Endodermal cell (in vitro differentiated cells): ENCODE measurements at regions not wholly inside any gene's neighbourhood (a gene's known extent, or its start where the extent isn't known, plus 50 kb on each side); places are given as distances from the start of the nearest gene placed in this dataset.
A peak's percentile ranks its signal among the peaks of the same experiment; 100 is the strongest.

Experiments
- DNase-seq: peaks from one replicate; pipeline ENCODE4 v3.0.0-alpha.2; 2017
- H3K27ac ChIP-seq: 2 replicates; pipeline ENCODE4 v1.5.1; 2013; ENCODE audit warnings: mild to moderate bottlenecking, low read depth, low read length, moderate library complexity
- H3K27me3 ChIP-seq: 2 replicates; pipeline ENCODE4 v1.6.1; 2013; ENCODE audit warnings: mild to moderate bottlenecking, low read length, moderate library complexity; ENCODE audit not compliant: insufficient read depth, control insufficient read depth, poor library complexity, severe bottlenecking
- H3K36me3 ChIP-seq: 2 replicates; pipeline ENCODE4 v1.7.0; 2013; ENCODE audit warnings: mild to moderate bottlenecking, low read length, moderate library complexity; ENCODE audit not compliant: control insufficient read depth, insufficient read depth
- H3K4me1 ChIP-seq: one replicate; pipeline ENCODE4 v1.7.0; 2013; ENCODE audit warnings: low read length; ENCODE audit not compliant: control insufficient read depth, insufficient read depth
- H3K4me3 ChIP-seq: 2 replicates; pipeline ENCODE4 v1.5.1; 2013; ENCODE audit warnings: mild to moderate bottlenecking, low read length, moderate library complexity
- H3K9ac ChIP-seq: 2 replicates; pipeline ENCODE4 v1.6.1; 2013; ENCODE audit warnings: mild to moderate bottlenecking, low read length, moderate library complexity; ENCODE audit not compliant: poor library complexity, severe bottlenecking; ENCODE audit errors: extremely low read depth
- H3K9me3 ChIP-seq: 2 replicates; pipeline ENCODE4 v1.6.1; 2013; ENCODE audit warnings: mild to moderate bottlenecking, low read length, moderate library complexity; ENCODE audit not compliant: control insufficient read depth
- H3K27ac Mint-ChIP-seq: 2 replicates; pipeline ENCODE4 v1.8.0; 2020; ENCODE audit warnings: mixed read lengths
- H3K27me3 Mint-ChIP-seq: 2 replicates; pipeline ENCODE4 v1.8.0; 2021; ENCODE audit warnings: mild to moderate bottlenecking, mixed read lengths; ENCODE audit not compliant: insufficient read depth
- H3K36me3 Mint-ChIP-seq: 2 replicates; pipeline ENCODE4 v1.8.0; 2020; ENCODE audit warnings: low read depth, mixed read lengths
- H3K4me1 Mint-ChIP-seq: 2 replicates; pipeline ENCODE4 v1.8.0; 2020; ENCODE audit warnings: mixed read lengths
- H3K4me3 Mint-ChIP-seq: 2 replicates; pipeline ENCODE4 v1.8.0; 2020; ENCODE audit warnings: mild to moderate bottlenecking, moderate library complexity, mixed read lengths
- H3K9me3 Mint-ChIP-seq: 2 replicates; pipeline ENCODE4 v1.8.0; 2020; ENCODE audit warnings: mild to moderate bottlenecking, mixed read lengths
- WGBS, 2 experiments: methylation state at CpG; one replicate each; pipeline versions ENCODE4 v1.1.5 to v1.1.7; 2013; ENCODE audit warnings: missing lambda C conversion rate in 2 of 2, mixed read lengths in 1 of 2; ENCODE audit not compliant: insufficient coverage in 1 of 2, insufficient read length in 1 of 2; 5-methylcytosine and 5-hydroxymethylcytosine counted together
- TF ChIP-seq, protein P1 (sequence below): fragments of 200-600 bp; sonication (generic); conservative IDR thresholded peaks from 2 replicates; pipeline ENCODE4 v1.5.0; 2021; ENCODE audit warnings: antibody characterized with exemption, mild to moderate bottlenecking

DNA sequence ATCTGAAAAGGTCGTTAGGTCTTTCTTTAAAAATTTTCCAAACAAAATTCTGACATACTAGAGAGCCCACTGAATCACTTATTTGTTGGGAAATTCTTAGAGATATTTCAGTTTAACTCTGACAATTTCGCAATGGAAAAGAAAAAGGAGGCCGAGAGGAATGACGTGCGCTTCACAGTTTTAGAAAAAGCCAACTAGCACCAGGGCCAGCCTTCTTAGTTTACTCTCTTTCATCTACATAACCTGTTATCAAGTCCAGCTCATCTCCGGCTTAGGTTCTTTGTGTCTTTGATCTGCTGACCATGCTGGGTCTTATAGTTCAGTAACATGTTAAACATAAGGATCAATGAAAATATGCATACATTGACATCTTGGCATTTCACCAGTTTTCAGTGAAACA lies 201.7 kb upstream of the TAS2R1 start:
- H3K9ac ChIP-seq: peak overlapping the region; percentile 42
- H3K27me3 ChIP-seq: no peaks in the 10 kb centered on the region
- peaks cover 30% of the 10 kb centered on the region for H3K4me1 ChIP-seq
- peak overlapping the region; percentile 12 for H3K4me3 ChIP-seq
- Mint-ChIP-seq H3K9me3 (peaks cover 15% of the 10 kb centered on the region), H3K4me3 (no peak overlapping the region), H3K27me3 (no peaks in the 10 kb centered on the region), H3K4me1 (peaks cover 60% of the 10 kb centered on the region), H3K36me3 (peaks cover 4% of the 10 kb centered on the region), H3K27ac (peak overlapping the region; percentile 86)
- TF ChIP-seq, protein P1, sequence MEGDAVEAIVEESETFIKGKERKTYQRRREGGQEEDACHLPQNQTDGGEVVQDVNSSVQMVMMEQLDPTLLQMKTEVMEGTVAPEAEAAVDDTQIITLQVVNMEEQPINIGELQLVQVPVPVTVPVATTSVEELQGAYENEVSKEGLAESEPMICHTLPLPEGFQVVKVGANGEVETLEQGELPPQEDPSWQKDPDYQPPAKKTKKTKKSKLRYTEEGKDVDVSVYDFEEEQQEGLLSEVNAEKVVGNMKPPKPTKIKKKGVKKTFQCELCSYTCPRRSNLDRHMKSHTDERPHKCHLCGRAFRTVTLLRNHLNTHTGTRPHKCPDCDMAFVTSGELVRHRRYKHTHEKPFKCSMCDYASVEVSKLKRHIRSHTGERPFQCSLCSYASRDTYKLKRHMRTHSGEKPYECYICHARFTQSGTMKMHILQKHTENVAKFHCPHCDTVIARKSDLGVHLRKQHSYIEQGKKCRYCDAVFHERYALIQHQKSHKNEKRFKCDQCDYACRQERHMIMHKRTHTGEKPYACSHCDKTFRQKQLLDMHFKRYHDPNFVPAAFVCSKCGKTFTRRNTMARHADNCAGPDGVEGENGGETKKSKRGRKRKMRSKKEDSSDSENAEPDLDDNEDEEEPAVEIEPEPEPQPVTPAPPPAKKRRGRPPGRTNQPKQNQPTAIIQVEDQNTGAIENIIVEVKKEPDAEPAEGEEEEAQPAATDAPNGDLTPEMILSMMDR: no peak
- peaks cover 8% of the 10 kb centered on the region for H3K36me3 ChIP-seq
- no peak for DNase-seq
- H3K27ac ChIP-seq: no peak overlapping the region
- H3K9me3 ChIP-seq: peaks cover 16% of the 10 kb centered on the region
- 81 to 92% methylated on average over 2 to 6 of the region's 6 CpGs for WGBS, 2 experiments

DNA sequence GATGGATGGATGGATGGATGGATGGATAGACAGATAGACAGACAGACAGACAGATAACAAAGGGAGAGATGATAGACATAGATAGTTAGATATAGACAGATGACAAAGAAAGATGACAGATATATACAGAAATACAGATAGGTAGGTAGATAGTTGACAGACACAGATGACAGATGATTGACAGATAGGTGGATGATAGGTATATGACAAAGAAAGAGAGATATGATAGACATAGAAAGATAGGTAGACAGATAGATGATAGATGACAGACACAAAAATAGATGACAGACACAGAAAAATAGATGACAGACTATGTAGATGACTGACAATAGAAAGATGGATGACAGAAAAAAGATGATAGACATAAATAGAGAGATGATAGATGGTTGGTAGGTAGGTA lies 200.0 kb upstream of the TAS2R1 start:
- Mint-ChIP-seq H3K27me3 (no peaks in the 10 kb centered on the region), H3K4me1 (peaks cover 57% of the 10 kb centered on the region), H3K27ac (peak overlapping the region; percentile 90), H3K36me3 (no peaks in the 10 kb centered on the region), H3K9me3 (peaks cover 3% of the 10 kb centered on the region), H3K4me3 (no peak overlapping the region)
- Histone ChIP-seq H3K4me1 (peaks cover 30% of the 10 kb centered on the region), H3K9ac (no peak overlapping the region), H3K27ac (no peak overlapping the region), H3K4me3 (no peak overlapping the region), H3K27me3 (no peaks in the 10 kb centered on the region), H3K36me3 (no peaks in the 10 kb centered on the region), H3K9me3 (peaks cover 4% of the 10 kb centered on the region)
- TF ChIP-seq, protein P1: no peak
- DNase-seq: no peak

DNA sequence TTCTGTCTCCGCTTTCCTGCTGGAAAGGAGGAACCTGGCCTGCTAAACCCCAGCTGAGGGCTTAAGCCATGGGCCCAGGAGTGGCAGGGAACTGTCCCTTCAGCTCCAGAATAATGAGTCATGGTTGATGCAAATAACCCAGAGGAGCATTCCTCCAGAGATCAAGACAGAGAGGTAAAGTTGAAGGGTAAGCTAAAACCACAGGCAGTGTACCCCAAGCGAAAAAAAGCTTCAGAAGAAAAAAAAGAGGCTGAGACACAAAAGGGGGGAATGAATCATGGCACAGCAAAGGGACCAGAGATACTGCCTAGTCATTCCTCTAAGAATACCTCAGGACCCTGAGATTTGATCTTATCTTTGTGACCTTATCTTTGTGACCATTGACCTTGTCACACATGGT lies 199.5 kb upstream of the TAS2R1 start:
- no peaks in the 10 kb centered on the region for H3K27me3 Mint-ChIP-seq
- H3K4me1 Mint-ChIP-seq: peaks cover 52% of the 10 kb centered on the region
- DNase-seq: peak; percentile 77
- H3K4me3 ChIP-seq: no peak overlapping the region
- no peak overlapping the region for H3K27ac ChIP-seq
- H3K9ac ChIP-seq: peak overlapping the region; percentile 1
- H3K36me3 ChIP-seq: no peaks in the 10 kb centered on the region
- 13 to 43% methylated on average over 1 to 2 of the region's 2 CpGs for WGBS, 2 experiments
- H3K27ac Mint-ChIP-seq: peak overlapping the region; percentile 90
- H3K4me1 ChIP-seq: peaks cover 30% of the 10 kb centered on the region
- H3K9me3 Mint-ChIP-seq: peaks cover 6% of the 10 kb centered on the region
- H3K36me3 Mint-ChIP-seq: no peaks in the 10 kb centered on the region
- no peaks in the 10 kb centered on the region for H3K27me3 ChIP-seq
- TF ChIP-seq, protein P1: no peak
- peaks cover 4% of the 10 kb centered on the region for H3K9me3 ChIP-seq
- no peak overlapping the region for H3K4me3 Mint-ChIP-seq
